OCI-LY1 (cell line): ENCODE measurements at regions not wholly inside any gene's neighbourhood (a gene's known extent, or its start where the extent isn't known, plus 50 kb on each side); places are given as distances from the start of the nearest gene placed in this dataset.

ENCODE experiments used
- CTCF ChIP-seq: fragments of 200-600 bp; sonication (generic), shearing (Covaris generic); IDR thresholded peaks from 2 replicates; pipeline ENCODE4 v1.5.1; 2017; ENCODE audit warnings: mild to moderate bottlenecking, antibody characterized with exemption, low read length, moderate library complexity, mixed read lengths
- EZH2 ChIP-seq: fragments of 200-600 bp; sonication (generic), shearing (Covaris generic); IDR thresholded peaks from 2 replicates; pipeline ENCODE4 v1.8.0; 2017; ENCODE audit warnings: borderline replicate concordance, mixed run types, mild to moderate bottlenecking, antibody characterized with exemption, low read length, moderate library complexity, mixed read lengths

- no peak for TF ChIP-seq CTCF
- TF ChIP-seq EZH2, result no peak
Measured at GRCh38 chr20:7624886-7625285, 315.4 kb downstream of the HAO1 start.
